ENCODE measurements at regions not wholly inside any gene's neighbourhood (a gene's known extent, or its start where the extent isn't known, plus 50 kb on each side); places are given as distances from the start of the nearest gene placed in this dataset.

- Histone ChIP-seq H3K27ac (ENCODE audit: low read length, poor library complexity, severe bottlenecking) (no peak overlapping the region), H2AK5ac (ENCODE audit: low read length, severe bottlenecking) (no peak overlapping the region), H2AFZ (ENCODE audit: low read depth, low read length) (no peak overlapping the region), H3K4me1 (ENCODE audit: control insufficient read depth, insufficient read depth, low read depth, low read length) (no peaks in the 10 kb centered on the region), H3K79me1 (replicated peaks; ENCODE audit: low read length, poor library complexity, severe bottlenecking) (no peaks in the 10 kb centered on the region), H3K23ac (ENCODE audit: low read length in 2 of 2) (no peak overlapping the region), H3K4ac (ENCODE audit: low read depth in 1 of 2, low read length in 2 of 2) (no peak overlapping the region), H3K27me3 (ENCODE audit: control insufficient read depth in 1 of 2, insufficient read depth in 1 of 2, low read length in 2 of 2) (no peaks in the 10 kb centered on the region), H3K4me3 (ENCODE audit: insufficient read depth in 1 of 2, low read depth in 1 of 2, low read length in 2 of 2) (no peak overlapping the region), H3K4me2 (ENCODE audit: low read length, poor library complexity, severe bottlenecking) (no peak overlapping the region), H2BK120ac (ENCODE audit: low read depth, low read length) (no peak overlapping the region), H3K9ac (ENCODE audit: low read length) (no peak overlapping the region), H2BK12ac (ENCODE audit: low read length in 2 of 2) (no peak overlapping the region), H3K18ac (ENCODE audit: low read depth in 1 of 2, low read length in 2 of 2) (peak overlapping the region in 1 of 2 experiments; percentile 24), H3K14ac (ENCODE audit: low read length in 2 of 2) (no peak overlapping the region), H4K91ac (ENCODE audit: low read length) (no peak overlapping the region), H3K36me3 (ENCODE audit: control insufficient read depth in 1 of 2, insufficient read depth in 2 of 2, low read depth in 1 of 2, low read length in 2 of 2) (no peaks in the 10 kb centered on the region), H2BK15ac (ENCODE audit: low read depth, poor library complexity, severe bottlenecking) (no peak overlapping the region), H2BK5ac (ENCODE audit: low read depth, low read length, poor library complexity, severe bottlenecking) (no peak overlapping the region), H4K8ac (ENCODE audit: low read length) (no peak overlapping the region), H3K9me3 (ENCODE audit: control insufficient read depth, low read length) (peaks cover 9% of the 10 kb centered on the region)
- no peak for DNase-seq
- 86% methylated on average over 1 of the region's 1 CpG for WGBS
Observed at GRCh38 chr12:18823461-18823860, 85.5 kb downstream of the CAPZA3 start.

GRCh38 chr12:18824287-18824686 is 86.4 kb downstream of the CAPZA3 start:
- no peaks in the 10 kb centered on the region for H3K36me3 ChIP-seq (ENCODE audit: control insufficient read depth in 1 of 2, insufficient read depth in 2 of 2, low read depth in 1 of 2, low read length in 2 of 2)
- H3K27ac ChIP-seq (ENCODE audit: low read length, poor library complexity, severe bottlenecking): no peak overlapping the region
- no peak overlapping the region for H2AFZ ChIP-seq (ENCODE audit: low read depth, low read length)
- no peaks in the 10 kb centered on the region for H3K4me1 ChIP-seq (ENCODE audit: control insufficient read depth, insufficient read depth, low read depth, low read length)
- H2BK5ac ChIP-seq (ENCODE audit: low read depth, low read length, poor library complexity, severe bottlenecking): no peak overlapping the region
- no peak overlapping the region for H3K4ac ChIP-seq (ENCODE audit: low read depth in 1 of 2, low read length in 2 of 2)
- H2AK5ac ChIP-seq (ENCODE audit: low read length, severe bottlenecking): no peak overlapping the region
- H3K23ac ChIP-seq (ENCODE audit: low read length in 2 of 2): no peak overlapping the region
- no peak overlapping the region for H2BK120ac ChIP-seq (ENCODE audit: low read depth, low read length)
- no peak overlapping the region for H3K4me3 ChIP-seq (ENCODE audit: insufficient read depth in 1 of 2, low read depth in 1 of 2, low read length in 2 of 2)
- H3K4me2 ChIP-seq (ENCODE audit: low read length, poor library complexity, severe bottlenecking): no peak overlapping the region
- no peak for DNase-seq
- peaks cover 16% of the 10 kb centered on the region for H3K9me3 ChIP-seq (ENCODE audit: control insufficient read depth, low read length)
- no peak overlapping the region for H2BK12ac ChIP-seq (ENCODE audit: low read length in 2 of 2)
- H3K79me1 ChIP-seq (replicated peaks; ENCODE audit: low read length, poor library complexity, severe bottlenecking): no peaks in the 10 kb centered on the region
- H2BK15ac ChIP-seq (ENCODE audit: low read depth, poor library complexity, severe bottlenecking): no peak overlapping the region
- no peaks in the 10 kb centered on the region for H3K27me3 ChIP-seq (ENCODE audit: control insufficient read depth in 1 of 2, insufficient read depth in 1 of 2, low read length in 2 of 2)
- H3K9ac ChIP-seq (ENCODE audit: low read length): no peak overlapping the region
- no peak overlapping the region for H3K14ac ChIP-seq (ENCODE audit: low read length in 2 of 2)
- 98% methylated on average over 11 of the region's 11 CpGs for WGBS
- H4K91ac ChIP-seq (ENCODE audit: low read length): no peak overlapping the region
- no peak overlapping the region for H3K18ac ChIP-seq (ENCODE audit: low read depth in 1 of 2, low read length in 2 of 2)
- H4K8ac ChIP-seq (ENCODE audit: low read length): no peak overlapping the region

DNA sequence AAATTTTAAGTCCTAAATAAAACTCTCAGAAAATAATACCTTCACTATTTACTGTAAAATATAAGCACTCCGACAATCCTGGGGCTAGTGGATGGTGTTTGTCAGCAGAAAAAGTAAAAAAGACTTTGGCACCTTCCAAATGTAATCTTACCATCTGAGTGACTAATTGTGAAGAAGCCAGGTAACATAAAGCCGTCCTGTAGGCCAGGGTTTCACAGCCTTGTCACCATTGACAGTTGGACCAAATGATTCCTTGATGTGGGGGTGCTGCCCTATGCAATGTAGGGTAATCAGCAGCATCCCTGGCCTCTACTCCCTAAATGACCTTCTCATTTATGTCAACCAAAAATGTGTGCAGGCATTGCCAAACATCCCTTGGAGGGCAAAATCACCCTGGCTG is 87.2 kb downstream of the CAPZA3 start:
- 86% methylated on average over 1 of the region's 2 CpGs for WGBS
- H2BK120ac ChIP-seq (ENCODE audit: low read depth, low read length): no peak overlapping the region
- no peak overlapping the region for H2AK5ac ChIP-seq (ENCODE audit: low read length, severe bottlenecking)

GRCh38 chr12:18827913-18828312 is 90.0 kb downstream of the CAPZA3 start:
- 100% methylated on average over 1 of the region's 2 CpGs for WGBS
- H3K27ac ChIP-seq (ENCODE audit: low read length, poor library complexity, severe bottlenecking): no peak overlapping the region

More for the DNA sequence above, 87.2 kb downstream of the CAPZA3 start:
- H3K9me3 ChIP-seq (ENCODE audit: control insufficient read depth, low read length): peaks cover 16% of the 10 kb centered on the region
- no peaks in the 10 kb centered on the region for H3K79me1 ChIP-seq (replicated peaks; ENCODE audit: low read length, poor library complexity, severe bottlenecking)
- H4K91ac ChIP-seq (ENCODE audit: low read length): no peak overlapping the region
- H3K27me3 ChIP-seq (ENCODE audit: control insufficient read depth in 1 of 2, insufficient read depth in 1 of 2, low read length in 2 of 2): no peaks in the 10 kb centered on the region
- H3K9ac ChIP-seq (ENCODE audit: low read length): no peak overlapping the region
- H2BK5ac ChIP-seq (ENCODE audit: low read depth, low read length, poor library complexity, severe bottlenecking): no peak overlapping the region
- H2BK12ac ChIP-seq (ENCODE audit: low read length in 2 of 2): peak overlapping the region in 1 of 2 experiments; percentile 32
- no peak overlapping the region for H4K8ac ChIP-seq (ENCODE audit: low read length)
- H3K4ac ChIP-seq (ENCODE audit: low read depth in 1 of 2, low read length in 2 of 2): no peak overlapping the region
- H3K27ac ChIP-seq (ENCODE audit: low read length, poor library complexity, severe bottlenecking): no peak overlapping the region
- no peak overlapping the region for H3K4me2 ChIP-seq (ENCODE audit: low read length, poor library complexity, severe bottlenecking)
- no peak overlapping the region for H2AFZ ChIP-seq (ENCODE audit: low read depth, low read length)
- H3K4me1 ChIP-seq (ENCODE audit: control insufficient read depth, insufficient read depth, low read depth, low read length): no peaks in the 10 kb centered on the region
- no peak overlapping the region for H3K23ac ChIP-seq (ENCODE audit: low read length in 2 of 2)
- H2BK15ac ChIP-seq (ENCODE audit: low read depth, poor library complexity, severe bottlenecking): no peak overlapping the region
- DNase-seq: no peak
- no peak overlapping the region for H3K14ac ChIP-seq (ENCODE audit: low read length in 2 of 2)
- no peak overlapping the region for H3K18ac ChIP-seq (ENCODE audit: low read depth in 1 of 2, low read length in 2 of 2)
- no peak overlapping the region for H3K4me3 ChIP-seq (ENCODE audit: insufficient read depth in 1 of 2, low read depth in 1 of 2, low read length in 2 of 2)
- H3K36me3 ChIP-seq (ENCODE audit: control insufficient read depth in 1 of 2, insufficient read depth in 2 of 2, low read depth in 1 of 2, low read length in 2 of 2): no peaks in the 10 kb centered on the region

More at GRCh38 chr12:18827913-18828312, 90.0 kb downstream of the CAPZA3 start:
- Histone ChIP-seq H2BK5ac (ENCODE audit: low read depth, low read length, poor library complexity, severe bottlenecking) (no peak overlapping the region), H3K4me3 (ENCODE audit: insufficient read depth in 1 of 2, low read depth in 1 of 2, low read length in 2 of 2) (no peak overlapping the region), H2AK5ac (ENCODE audit: low read length, severe bottlenecking) (no peak overlapping the region), H3K4me2 (ENCODE audit: low read length, poor library complexity, severe bottlenecking) (no peak overlapping the region), H3K14ac (ENCODE audit: low read length in 2 of 2) (no peak overlapping the region), H3K9me3 (ENCODE audit: control insufficient read depth, low read length) (peaks cover 16% of the 10 kb centered on the region), H3K79me1 (replicated peaks; ENCODE audit: low read length, poor library complexity, severe bottlenecking) (no peaks in the 10 kb centered on the region), H2BK120ac (ENCODE audit: low read depth, low read length) (no peak overlapping the region), H3K27me3 (ENCODE audit: control insufficient read depth in 1 of 2, insufficient read depth in 1 of 2, low read length in 2 of 2) (no peaks in the 10 kb centered on the region), H3K36me3 (ENCODE audit: control insufficient read depth in 1 of 2, insufficient read depth in 2 of 2, low read depth in 1 of 2, low read length in 2 of 2) (no peaks in the 10 kb centered on the region), H3K9ac (ENCODE audit: low read length) (no peak overlapping the region), H4K91ac (ENCODE audit: low read length) (no peak overlapping the region), H3K18ac (ENCODE audit: low read depth in 1 of 2, low read length in 2 of 2) (no peak overlapping the region), H2BK15ac (ENCODE audit: low read depth, poor library complexity, severe bottlenecking) (no peak overlapping the region), H4K8ac (ENCODE audit: low read length) (no peak overlapping the region), H3K4ac (ENCODE audit: low read depth in 1 of 2, low read length in 2 of 2) (no peak overlapping the region), H2BK12ac (ENCODE audit: low read length in 2 of 2) (no peak overlapping the region), H3K23ac (ENCODE audit: low read length in 2 of 2) (no peak overlapping the region), H2AFZ (ENCODE audit: low read depth, low read length) (no peak overlapping the region), H3K4me1 (ENCODE audit: control insufficient read depth, insufficient read depth, low read depth, low read length) (no peaks in the 10 kb centered on the region)
- DNase-seq: no peak
